AG20443 (cell line): ENCODE measurements at regions not wholly inside any gene's neighbourhood (a gene's known extent, or its start where the extent isn't known, plus 50 kb on each side); places are given as distances from the start of the nearest gene placed in this dataset.
A peak's percentile ranks its signal among the peaks of the same experiment; 100 is the strongest.

Experiments
- DNase-seq: peaks from one replicate; pipeline ENCODE4 v3.0.0; 2012; ENCODE audit warnings: low spot score, mixed read lengths

- no peak for DNase-seq
Measured at GRCh38 chr4:126227428-126227827, 912.7 kb downstream of the FAT4 start.

- no peak for DNase-seq
Measured at GRCh38 chr4:126230269-126230668, 915.5 kb downstream of the FAT4 start.

- DNase-seq: no peak
Measured at GRCh38 chr4:126233483-126233882, 918.7 kb downstream of the FAT4 start.

GRCh38 chr4:126238013-126238412 lies 923.3 kb downstream of the FAT4 start:
- no peak for DNase-seq

GRCh38 chr4:126241634-126242033 lies 926.9 kb downstream of the FAT4 start:
- DNase-seq: peak; percentile 7

GRCh38 chr4:126242679-126243390 lies 928.1 kb downstream of the FAT4 start:
- DNase-seq: peak; percentile 9

GRCh38 chr4:126247409-126247808 lies 932.7 kb downstream of the FAT4 start:
- DNase-seq: no peak

GRCh38 chr4:126250006-126250405 lies 935.3 kb downstream of the FAT4 start:
- DNase-seq: no peak

- DNase-seq: no peak
Measured at GRCh38 chr4:126251169-126251568, 936.4 kb downstream of the FAT4 start.

- no peak for DNase-seq
Measured at GRCh38 chr4:126262665-126263064, 947.9 kb downstream of the FAT4 start.

GRCh38 chr4:126264839-126265238 lies 950.1 kb downstream of the FAT4 start:
- DNase-seq: peak; percentile 42

- no peak for DNase-seq
Measured at GRCh38 chr4:126265888-126266287, 951.1 kb downstream of the FAT4 start.

GRCh38 chr4:126267689-126268088 lies 952.9 kb downstream of the FAT4 start:
- DNase-seq: peak; percentile 9

- no peak for DNase-seq
Measured at GRCh38 chr4:126268106-126268505, 953.4 kb downstream of the FAT4 start.

GRCh38 chr4:126269106-126269505 lies 954.4 kb downstream of the FAT4 start:
- DNase-seq: no peak

GRCh38 chr4:126271292-126271691 lies 956.5 kb downstream of the FAT4 start:
- no peak for DNase-seq

- DNase-seq: no peak
Measured at GRCh38 chr4:126273746-126274145, 959.0 kb downstream of the FAT4 start.

GRCh38 chr4:126291886-126292285 lies 977.1 kb downstream of the FAT4 start:
- DNase-seq: no peak

GRCh38 chr4:126298271-126298670 lies 983.5 kb downstream of the FAT4 start:
- DNase-seq: no peak

- peak; percentile 40 for DNase-seq
Measured at GRCh38 chr4:126306152-126306869, 991.6 kb downstream of the FAT4 start.

GRCh38 chr4:126318376-126318775 lies 1003.6 kb downstream of the FAT4 start:
- no peak for DNase-seq

GRCh38 chr4:126328914-126329313 lies 1014.2 kb downstream of the FAT4 start:
- no peak for DNase-seq

GRCh38 chr4:126338548-126338947 lies 1023.8 kb downstream of the FAT4 start:
- no peak for DNase-seq

GRCh38 chr4:126341927-126342326 lies 1027.2 kb downstream of the FAT4 start:
- DNase-seq: no peak
